ENCODE measurements at regions not wholly inside any gene's neighbourhood (a gene's known extent, or its start where the extent isn't known, plus 50 kb on each side); places are given as distances from the start of the nearest gene placed in this dataset.

DNA sequence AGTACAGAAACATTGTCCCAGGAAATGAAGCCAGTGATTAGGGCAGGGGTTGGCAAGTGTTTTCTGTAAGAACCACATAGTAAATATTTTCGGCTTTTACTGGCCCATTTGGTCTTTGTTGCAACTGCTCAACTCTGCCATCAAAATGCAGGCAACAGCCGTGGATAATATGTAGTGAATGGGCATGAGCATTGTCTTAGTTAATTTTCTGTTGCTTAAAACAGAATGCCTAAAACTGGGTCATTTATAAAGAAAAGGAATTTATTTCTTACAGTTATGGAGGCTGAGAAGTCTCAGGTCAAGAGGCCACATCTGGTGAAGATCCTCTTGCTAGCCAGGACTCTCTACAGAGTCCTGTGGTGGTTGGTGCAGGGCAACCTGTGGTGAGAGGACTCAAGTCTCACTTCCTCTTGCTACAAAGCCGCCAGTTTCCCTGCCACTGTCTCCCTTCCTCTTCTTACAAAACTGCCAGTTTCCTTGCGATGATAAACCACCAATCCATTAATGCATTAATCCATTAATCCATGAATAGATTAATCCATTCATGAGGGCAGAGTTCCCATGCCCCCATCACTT, 166.4 kb downstream of the PSMG1 start:
- Histone ChIP-seq H3K27ac (no peak overlapping the region), H3K27me3 (no peaks in the 10 kb centered on the region), H3K4me3 (no peak overlapping the region), H3K4me1 (peaks cover 0 to 15% (median 14%) of the 10 kb centered on the region in 4 donors), H3K36me3 (no peaks in the 10 kb centered on the region), H3K9me3 (no peaks in the 10 kb centered on the region)
- TF ChIP-seq, protein P1, sequence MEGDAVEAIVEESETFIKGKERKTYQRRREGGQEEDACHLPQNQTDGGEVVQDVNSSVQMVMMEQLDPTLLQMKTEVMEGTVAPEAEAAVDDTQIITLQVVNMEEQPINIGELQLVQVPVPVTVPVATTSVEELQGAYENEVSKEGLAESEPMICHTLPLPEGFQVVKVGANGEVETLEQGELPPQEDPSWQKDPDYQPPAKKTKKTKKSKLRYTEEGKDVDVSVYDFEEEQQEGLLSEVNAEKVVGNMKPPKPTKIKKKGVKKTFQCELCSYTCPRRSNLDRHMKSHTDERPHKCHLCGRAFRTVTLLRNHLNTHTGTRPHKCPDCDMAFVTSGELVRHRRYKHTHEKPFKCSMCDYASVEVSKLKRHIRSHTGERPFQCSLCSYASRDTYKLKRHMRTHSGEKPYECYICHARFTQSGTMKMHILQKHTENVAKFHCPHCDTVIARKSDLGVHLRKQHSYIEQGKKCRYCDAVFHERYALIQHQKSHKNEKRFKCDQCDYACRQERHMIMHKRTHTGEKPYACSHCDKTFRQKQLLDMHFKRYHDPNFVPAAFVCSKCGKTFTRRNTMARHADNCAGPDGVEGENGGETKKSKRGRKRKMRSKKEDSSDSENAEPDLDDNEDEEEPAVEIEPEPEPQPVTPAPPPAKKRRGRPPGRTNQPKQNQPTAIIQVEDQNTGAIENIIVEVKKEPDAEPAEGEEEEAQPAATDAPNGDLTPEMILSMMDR (IDR thresholded peaks at IDR 0.05), result no peak
- peak in 1 of 2 donors; percentile 56 for DNase-seq
- intact Hi-C loops (cut with DNase I; ENCODE audit: low total_unique reads), result no loop called here

DNA sequence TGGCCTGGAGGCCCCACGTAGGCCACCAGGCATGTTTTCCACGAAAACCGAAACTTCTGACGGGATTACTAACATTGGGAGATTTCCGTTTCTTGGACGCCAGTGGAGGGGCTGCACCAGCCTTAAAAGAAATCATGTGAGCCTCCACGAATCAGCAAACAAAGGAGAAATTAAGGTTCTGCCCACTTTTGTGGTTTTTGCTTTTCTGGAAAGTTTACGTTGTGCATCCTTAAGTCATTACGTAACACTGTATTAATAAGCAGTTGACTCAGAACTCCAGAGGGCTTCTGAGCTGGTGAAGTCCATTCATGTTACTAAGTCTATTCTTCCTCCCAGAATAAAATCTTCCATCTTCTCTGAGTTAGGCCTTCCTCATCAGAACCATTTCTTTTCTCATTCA, 168.5 kb downstream of the PSMG1 start:
- Histone ChIP-seq H3K9me3 (no peaks in the 10 kb centered on the region), H3K27me3 (no peaks in the 10 kb centered on the region), H3K4me3 (no peak overlapping the region), H3K36me3 (no peaks in the 10 kb centered on the region), H3K27ac (no peak overlapping the region), H3K4me1 (peaks cover 0 to 6% (median 0%) of the 10 kb centered on the region in 4 donors)
- DNase-seq, result no peak
- intact Hi-C loops (cut with DNase I; ENCODE audit: low total_unique reads), result no loop called here
- TF ChIP-seq, protein P1 (IDR thresholded peaks at IDR 0.05), result no peak

DNA sequence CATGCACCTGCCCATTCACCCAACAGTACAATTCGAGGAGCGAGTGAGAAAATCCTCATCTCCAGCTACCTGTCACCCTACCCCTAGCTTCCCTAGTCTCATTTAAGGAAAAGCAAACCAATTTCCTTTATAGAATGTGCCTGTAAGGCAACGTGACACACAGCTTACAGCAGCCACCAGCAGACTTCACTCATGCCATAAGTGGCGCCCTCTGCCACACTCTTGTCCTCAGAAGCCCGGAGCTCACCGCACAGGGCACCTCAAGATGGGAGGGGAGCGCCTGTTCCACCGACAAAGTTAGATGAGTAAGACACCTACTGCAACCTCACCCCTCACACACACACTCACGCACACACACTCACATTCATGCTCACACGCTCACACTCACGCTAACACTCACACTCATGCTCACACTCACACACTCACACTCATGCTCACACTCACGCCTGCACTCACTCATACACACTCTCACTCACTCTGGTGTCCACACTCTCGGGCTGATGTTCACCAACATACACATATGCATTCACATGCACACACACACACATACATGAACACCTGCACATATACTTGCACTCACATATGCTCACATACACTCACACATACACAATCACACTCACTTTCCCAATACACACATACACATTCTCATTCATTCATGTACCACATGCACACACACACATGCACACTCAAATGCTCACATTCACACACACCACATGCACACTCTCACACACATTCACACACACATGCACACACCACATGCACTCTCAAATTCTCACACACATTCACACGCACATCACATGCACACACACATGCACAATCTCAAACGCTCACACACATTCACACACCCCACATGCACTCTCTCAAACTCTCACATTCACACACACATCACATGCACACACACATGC, 170.7 kb downstream of the PSMG1 start:
- H3K4me1 ChIP-seq, result peaks cover 0 to 12% (median 0%) of the 10 kb centered on the region in 4 donors
- H3K4me3 ChIP-seq, result no peak overlapping the region
- intact Hi-C loops (cut with DNase I; ENCODE audit: low total_unique reads), result no loop called here
- TF ChIP-seq, protein P1 (IDR thresholded peaks at IDR 0.05), result no peak
- no peak overlapping the region for H3K27ac ChIP-seq
- no peak for DNase-seq
- no peaks in the 10 kb centered on the region for H3K36me3 ChIP-seq
- H3K27me3 ChIP-seq, result no peaks in the 10 kb centered on the region
- no peaks in the 10 kb centered on the region for H3K9me3 ChIP-seq

DNA sequence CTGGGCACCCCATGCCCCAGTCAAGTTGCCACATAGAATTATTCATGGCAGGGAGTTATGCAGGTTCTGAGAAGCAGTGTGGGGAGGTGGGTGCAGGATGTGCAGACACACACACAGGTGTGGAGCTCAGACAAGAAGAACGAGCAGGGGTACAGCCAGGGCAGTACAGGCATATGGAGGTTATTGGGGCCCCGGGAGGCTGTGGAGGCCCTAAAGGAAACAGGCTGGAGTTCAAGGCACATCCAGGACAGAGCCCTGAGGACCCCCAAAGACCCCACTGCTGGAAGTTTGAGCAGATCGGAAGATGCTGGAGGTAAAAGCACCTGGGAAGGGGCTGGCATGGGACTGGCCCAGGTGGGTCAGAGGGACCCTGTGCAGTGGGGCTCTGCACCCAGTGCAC, 171.3 kb downstream of the PSMG1 start:
- Histone ChIP-seq H3K36me3 (no peaks in the 10 kb centered on the region), H3K9me3 (no peaks in the 10 kb centered on the region), H3K27ac (no peak overlapping the region), H3K4me1 (peaks cover 0 to 19% (median 5%) of the 10 kb centered on the region in 4 donors), H3K27me3 (no peaks in the 10 kb centered on the region), H3K4me3 (no peak overlapping the region)
- intact Hi-C loops (cut with DNase I; ENCODE audit: low total_unique reads), result no loop called here
- TF ChIP-seq, protein P1 (IDR thresholded peaks at IDR 0.05), result no peak
- no peak for DNase-seq

DNA sequence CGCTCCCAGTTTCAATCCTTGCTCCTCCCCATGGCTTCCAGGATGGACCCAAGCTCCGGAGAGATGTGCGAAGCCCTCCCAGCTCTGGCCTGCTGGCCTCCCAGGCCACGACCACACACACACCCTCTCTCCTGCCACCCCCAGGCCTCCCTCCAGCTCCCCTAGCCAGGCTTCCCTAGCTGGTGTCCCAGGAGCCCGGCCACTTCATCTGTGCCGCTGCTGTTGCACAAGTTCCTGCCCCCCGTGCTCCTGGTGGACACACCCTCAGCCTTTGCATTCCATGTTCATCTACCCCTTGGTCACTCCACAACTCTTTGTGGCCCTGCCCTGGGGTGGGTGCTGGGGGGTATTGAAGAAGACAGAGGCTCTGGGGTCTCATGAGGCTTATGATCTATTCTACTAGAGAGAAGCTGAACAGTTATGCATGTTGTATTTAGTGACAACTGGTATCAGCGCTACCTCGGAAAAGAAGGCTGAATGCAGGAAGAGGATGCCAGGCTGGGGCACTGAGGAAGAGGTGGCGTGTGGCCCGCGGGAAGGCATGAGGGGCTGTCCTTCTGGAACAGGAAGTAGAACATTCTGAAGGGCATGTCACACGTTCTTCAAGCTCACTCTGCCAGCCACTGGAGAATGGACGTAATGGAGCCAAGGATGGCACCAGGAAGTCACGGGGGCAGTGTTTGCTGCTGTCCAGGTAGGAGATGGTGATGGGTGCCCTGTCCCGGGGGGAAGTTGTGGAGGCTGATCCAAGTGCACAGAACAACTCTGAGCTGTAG, 172.4 kb downstream of the PSMG1 start:
- Histone ChIP-seq H3K27me3 (no peaks in the 10 kb centered on the region), H3K4me3 (no peak overlapping the region), H3K36me3 (no peaks in the 10 kb centered on the region), H3K27ac (peak overlapping the region in 1 of 2 donors; percentile 32), H3K4me1 (peaks cover 0 to 30% (median 11%) of the 10 kb centered on the region in 4 donors), H3K9me3 (peaks cover 0 to 8% (median 0%) of the 10 kb centered on the region in 3 donors)
- DNase-seq, result no peak
- TF ChIP-seq, protein P1 (IDR thresholded peaks at IDR 0.05), result no peak
- intact Hi-C loops (cut with DNase I; ENCODE audit: low total_unique reads), result no loop called here
